HG02884 (cell line): ENCODE measurements at regions not wholly inside any gene's neighbourhood (a gene's known extent, or its start where the extent isn't known, plus 50 kb on each side); places are given as distances from the start of the nearest gene placed in this dataset.
A peak's percentile ranks its signal among the peaks of the same experiment; 100 is the strongest.

ENCODE experiments used
- ATAC-seq: cut with Tn5 transposase; IDR thresholded peaks from one replicate; pipeline ENCODE4 v1.9.1; 2021; ENCODE audit warnings: mild to moderate bottlenecking, moderate library complexity; ENCODE audit not compliant: unreplicated experiment

DNA sequence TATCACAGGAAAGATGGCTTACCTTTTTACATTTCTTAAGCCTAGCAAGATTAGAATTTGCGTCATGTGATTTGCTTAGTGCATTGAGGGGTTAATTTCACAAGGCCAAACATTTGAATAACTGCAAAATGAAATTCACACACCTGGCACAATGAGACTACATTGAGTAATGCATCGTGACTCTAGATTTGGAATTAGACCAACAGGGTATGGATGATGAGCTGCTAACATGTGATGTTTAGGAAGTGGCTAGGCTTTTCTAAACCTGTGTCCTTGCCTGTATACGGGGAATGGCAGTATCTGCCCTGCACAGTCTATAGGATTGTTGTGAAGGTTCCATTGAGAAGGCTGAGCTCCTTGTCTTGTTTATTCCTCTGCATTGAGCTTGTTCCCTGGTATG is 160.1 kb downstream of the MFSD1 start:
- ATAC-seq = no peak

DNA sequence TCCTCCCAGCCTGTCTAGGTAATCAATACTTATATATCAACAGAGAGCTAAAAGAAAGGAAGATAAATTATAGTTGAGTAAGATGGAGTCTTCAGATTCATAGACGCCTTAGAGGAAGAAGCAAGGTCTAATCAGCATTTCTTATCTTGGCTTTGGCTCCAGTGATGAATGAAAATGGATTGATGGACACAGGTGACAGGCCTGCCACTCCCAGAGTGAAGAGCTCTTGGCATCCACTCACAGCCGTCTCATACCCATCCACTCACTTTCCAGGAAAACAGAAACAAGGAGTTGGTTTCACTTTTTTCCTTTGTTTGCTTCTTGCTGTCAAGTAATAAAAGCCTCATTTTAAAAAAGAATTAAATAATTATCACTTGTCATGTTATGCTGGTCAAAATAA is 168.2 kb downstream of the MFSD1 start:
- ATAC-seq = no peak

DNA sequence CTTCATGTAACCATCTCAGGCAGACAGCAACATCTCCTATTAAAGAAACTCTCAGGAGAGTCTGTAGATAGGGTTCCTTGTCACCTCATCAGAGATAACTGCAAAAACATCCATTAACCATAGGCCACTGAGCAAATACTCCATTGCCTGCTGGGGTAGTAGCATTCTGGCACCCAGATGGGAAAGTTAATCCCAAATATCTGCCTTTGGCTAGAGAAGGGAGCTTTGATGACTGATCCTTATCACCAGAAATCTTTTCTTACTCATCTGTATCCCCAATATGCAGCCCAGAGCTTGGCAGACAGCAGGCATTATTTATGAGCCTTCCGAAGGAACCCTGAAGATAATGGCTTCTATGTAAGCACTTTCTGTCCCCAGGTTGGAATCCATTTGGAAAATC is 173.1 kb downstream of the MFSD1 start:
- no peak for ATAC-seq

DNA sequence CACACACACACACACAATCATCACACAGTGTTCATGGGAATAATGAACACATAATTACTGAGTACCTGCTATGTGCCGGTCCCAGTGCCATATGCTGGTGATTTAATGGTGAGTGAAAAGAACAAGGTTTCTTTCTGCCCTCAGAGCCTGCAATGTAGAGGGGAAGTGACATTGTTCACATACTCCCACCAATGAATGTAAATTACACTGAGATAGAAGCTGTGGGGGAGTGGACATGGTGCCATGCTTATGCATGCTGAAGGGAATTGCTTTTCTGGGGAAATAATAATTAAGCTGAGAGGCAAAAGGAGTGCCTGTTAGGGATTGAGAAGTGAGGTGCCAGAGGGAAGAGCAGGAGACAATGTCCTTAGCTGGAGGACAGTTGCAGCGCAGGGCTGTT is 175.1 kb downstream of the MFSD1 start:
- no peak for ATAC-seq

DNA sequence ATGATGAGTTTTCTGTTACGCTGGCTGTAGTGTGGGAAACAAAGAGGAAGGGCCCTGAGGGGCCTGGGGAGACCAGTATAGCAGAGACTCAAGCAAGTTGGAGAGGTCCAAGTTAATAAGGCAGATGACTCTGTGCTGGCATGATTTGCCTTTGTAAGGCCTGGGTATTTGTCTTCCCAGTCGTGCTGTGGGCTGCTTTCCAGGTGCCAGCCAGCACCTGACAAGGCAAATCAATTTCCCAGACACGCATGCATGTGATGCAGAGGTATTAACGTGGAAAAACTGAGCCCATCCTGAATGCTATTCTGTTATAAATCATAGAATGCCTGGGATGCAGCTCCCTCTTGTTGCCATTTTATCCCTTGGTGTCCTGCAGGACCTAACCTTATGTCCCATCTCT is 175.6 kb downstream of the MFSD1 start:
- no peak for ATAC-seq

DNA sequence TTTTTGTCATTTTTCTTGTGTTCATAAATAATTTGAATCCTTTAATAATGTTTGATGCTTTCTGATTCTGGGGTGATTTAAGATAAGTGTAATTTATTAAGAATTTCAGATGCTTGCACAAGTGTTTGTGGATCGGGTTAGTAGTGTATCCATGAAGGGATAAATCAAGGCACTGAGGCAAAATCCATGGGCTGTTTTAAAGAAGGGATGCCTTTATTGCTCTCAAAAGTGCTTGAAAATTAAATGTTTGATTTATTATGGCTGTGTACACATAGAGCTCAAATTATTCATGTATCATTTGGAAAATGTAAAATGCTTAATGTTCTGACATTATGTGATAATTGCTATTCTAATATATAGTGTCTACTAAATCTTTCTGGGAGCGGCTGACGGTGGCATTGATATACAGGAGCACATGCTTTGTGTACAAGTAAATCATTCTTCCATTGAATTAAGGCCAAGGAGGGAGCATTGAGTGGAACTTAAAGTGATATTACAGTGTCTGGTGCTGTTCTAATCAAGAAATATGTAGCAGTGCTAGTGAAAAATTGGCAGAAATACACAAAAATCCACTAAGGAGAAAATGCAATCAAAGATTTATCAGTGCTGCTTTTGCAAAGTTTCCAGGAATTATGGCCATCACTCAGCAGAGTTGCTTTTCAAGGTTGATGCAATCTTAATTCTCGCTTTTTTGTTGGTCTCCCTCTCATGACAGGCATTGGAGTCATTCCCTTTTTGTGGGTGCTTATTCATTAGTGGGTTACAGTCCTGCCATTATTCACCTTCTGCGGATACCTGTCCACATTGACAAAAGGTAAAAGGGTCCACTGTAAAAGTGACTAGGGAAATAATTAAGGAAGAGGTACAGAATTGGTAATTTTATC is 181.6 kb downstream of the MFSD1 start:
- ATAC-seq = no peak

DNA sequence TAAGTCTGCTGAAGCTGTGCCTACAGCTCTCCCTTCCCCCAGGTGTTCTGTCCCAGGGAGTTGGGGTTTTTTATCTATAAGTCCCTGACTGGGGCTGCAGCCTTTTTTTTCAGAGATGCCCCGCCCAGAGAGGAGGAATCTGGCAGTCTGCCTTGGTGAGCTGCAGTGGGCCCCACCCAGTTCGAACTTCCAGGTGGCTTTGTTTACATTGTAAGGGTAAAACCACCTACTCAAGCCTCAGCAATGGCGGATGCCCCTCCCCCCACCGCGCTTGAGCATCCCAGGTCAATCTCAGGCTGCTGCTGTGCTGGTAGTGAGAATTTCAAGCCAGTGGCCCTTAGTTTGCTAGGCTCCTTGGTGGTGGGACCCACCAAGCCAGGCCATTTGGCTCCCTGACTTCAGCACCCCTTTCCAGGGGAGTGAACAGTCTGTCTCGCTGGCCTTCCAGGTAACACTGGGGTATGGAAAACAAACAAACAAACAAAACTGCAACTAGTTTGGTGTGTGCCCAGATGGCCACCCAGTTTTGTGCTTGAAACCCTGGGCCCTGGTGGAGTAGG is 189.4 kb downstream of the MFSD1 start:
- ATAC-seq = no peak

DNA sequence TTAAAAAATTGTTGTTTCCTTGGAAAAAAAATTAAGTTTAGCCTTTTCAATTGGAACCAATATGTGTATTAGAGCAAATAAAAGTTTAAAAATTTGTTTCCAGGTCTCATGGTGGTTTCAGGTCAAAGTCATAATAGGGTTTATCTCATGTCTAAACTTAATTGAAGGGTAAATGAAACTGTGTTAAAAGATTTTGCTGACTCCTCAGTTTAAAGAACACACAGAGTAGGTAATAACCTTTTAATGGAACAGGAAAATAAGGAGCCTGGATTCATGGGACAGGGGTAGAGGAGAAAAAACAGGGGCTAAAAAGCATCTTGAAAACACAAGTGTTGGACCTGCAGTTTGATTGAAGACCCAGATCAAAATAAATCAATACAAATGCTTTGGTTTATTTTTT is 190.6 kb downstream of the MFSD1 start:
- ATAC-seq = no peak

DNA sequence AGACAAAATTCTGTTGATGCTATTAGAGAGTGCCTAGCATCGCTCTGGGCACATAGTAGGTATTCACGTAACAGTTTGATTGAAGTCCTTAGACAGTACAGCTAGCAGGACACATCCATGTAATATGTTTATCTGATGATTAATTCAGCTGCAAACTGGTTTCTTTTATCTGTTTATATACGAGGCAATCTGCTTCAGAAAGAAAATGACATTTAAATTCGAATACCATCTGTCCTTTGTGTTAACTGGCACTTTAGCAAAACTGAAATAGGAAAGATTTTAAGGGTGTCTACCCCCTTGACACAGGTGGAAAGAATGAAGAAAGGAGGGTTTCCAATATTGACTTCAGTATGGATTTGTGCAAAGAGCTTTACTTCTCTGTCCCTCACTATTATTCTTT is 192.5 kb downstream of the MFSD1 start:
- ATAC-seq = no peak

DNA sequence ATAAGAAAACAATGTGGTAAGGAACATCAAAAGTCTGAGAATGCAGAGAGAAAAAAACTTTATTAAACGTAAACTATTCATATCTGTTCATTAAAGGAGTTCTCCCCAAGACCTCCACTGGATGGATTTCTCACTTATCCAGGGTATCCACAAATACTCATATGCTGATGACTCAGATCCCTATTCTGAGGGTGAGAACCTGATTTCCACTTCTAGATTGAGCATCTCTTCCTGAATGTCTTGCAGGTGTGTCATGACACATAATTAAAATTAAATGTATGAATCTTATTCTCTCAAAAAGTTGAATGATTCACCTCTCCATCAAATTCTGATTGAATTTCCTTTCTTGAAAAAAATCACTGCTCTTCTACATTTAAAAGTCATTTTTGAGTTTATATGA is 199.9 kb downstream of the MFSD1 start:
- ATAC-seq = no peak

DNA sequence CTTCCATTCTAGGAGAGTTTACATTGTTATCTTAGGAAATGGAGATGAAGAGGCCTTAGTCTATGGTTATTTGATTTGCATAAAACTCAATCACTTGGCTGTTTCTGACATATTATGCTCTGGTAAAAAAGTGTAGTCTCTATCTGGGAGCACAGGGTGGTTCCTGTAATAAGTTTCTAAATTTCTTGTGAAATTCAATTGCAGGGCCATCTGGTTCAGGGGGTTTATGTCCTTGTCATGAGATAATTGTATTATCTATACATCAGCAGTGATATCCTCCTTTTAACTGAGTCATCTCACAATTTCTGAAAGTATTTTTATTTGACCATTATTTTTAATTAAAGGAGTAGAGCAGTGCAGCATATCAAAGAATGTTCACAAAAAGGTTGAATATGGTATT is 203.3 kb downstream of the MFSD1 start:
- no peak for ATAC-seq

DNA sequence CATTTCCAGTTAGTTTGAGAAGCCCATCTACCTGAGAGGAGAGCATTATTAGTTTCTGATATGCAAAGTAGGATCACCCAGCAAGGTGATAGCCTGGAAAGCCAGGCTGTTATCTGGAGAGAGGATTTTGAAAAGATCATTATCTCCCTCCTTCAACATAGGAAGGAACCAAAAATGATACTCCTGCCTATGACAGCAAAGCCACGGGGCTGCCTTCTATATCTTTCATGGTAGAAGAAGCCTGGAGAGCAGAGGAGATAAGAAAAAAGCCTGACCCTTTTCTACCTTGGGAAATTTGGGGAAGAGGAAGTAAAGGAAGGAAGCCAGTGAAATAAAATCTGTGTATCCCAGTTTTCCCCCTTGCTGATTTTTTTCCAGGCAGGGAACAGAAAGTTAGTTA is 205.5 kb downstream of the MFSD1 start:
- ATAC-seq = no peak

DNA sequence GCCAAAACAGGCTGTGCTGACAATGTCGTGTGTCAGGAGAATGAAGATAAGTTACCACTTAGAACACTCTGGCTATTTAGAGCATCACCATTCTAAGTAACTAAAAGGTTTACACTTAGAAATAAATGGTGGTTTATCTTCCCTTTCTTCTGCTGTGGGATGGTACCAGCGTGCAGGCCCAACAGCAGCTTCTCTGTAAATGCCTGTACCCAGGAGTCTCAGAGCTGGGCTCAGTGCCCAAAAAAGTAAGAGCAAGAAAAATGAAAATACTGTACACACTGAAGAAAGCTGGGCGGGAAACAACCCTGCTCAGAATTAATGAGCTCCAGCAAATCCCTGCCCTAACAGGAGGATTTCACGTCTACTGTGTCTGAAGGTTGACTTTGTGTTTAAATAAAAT is 206.5 kb downstream of the MFSD1 start:
- ATAC-seq = no peak

DNA sequence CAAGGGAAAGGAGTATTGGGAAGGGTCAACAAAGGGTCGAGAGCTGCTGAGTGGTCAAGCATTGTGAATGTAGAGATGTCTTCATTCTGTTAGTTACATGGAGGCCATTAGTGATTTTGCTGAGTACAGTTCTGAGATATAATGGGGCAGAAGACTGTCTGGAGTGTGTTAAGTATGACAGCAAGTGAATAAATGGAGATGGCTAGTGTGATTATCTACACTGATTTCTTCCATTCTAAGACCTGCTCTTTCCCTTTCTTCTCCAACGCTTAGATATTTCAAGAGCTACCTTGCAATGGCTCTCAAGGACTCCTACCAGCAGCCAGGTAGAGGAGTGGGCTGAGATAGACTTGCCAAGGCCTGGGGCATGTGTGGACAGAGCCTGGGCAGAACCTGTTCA is 216.5 kb downstream of the MFSD1 start:
- no peak for ATAC-seq

DNA sequence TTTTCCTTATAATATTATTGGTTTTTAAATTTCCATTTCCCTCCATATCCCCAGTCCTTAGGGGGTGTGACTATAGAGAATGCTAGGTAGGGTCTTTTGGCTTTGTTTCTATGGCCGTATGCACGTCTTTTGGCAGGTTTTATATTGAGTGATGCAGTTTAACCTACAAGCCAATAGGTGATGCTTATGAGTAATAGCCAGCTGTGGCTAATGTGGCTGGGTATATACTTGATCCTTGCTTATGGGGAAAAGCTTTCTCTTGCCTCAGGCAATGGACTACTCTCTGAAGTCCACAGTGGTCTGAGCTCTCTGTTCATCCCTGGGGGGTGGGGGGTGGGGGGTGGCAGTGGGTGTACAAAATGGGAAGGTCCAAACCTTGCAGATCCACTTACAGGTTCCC is 223.9 kb downstream of the MFSD1 start:
- ATAC-seq = no peak

DNA sequence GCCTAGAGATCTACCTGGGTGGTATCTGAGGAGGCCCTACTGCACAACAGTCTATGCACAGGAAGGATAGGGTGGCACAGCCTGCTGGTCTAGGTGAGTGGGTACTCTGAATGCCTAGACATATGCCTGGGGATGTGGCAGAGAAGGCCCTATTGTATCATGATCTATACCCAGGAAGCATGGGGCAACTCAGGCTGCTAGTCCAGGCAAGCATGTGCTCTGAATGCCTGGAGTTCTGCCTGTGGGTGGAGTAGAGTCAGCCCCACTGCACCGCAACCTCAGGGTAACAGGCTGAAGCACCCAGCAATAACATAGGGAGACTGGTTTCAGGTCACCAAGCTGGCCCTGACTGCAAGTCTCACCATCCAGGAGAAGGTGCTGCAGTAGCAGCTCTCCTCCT is 224.7 kb downstream of the MFSD1 start:
- no peak for ATAC-seq

DNA sequence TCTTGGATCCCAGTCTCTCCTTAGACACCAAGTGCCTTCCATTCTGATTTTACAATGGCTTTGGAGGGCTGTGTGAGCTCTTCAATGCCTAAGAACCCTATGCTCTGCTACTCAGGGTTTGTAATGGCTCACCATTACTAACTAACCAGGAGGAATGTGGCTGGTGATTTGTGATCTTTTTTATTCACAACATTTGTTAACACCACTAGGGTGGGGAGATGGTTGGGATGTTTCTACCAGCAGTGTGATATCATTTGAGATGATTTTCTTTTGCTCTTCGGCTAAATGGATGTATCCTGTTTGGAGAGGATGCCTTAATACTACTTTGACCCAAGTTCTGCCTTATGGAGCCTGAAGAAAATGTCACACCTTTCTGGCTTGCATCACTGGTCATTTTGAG is 226.9 kb downstream of the MFSD1 start:
- ATAC-seq = no peak

DNA sequence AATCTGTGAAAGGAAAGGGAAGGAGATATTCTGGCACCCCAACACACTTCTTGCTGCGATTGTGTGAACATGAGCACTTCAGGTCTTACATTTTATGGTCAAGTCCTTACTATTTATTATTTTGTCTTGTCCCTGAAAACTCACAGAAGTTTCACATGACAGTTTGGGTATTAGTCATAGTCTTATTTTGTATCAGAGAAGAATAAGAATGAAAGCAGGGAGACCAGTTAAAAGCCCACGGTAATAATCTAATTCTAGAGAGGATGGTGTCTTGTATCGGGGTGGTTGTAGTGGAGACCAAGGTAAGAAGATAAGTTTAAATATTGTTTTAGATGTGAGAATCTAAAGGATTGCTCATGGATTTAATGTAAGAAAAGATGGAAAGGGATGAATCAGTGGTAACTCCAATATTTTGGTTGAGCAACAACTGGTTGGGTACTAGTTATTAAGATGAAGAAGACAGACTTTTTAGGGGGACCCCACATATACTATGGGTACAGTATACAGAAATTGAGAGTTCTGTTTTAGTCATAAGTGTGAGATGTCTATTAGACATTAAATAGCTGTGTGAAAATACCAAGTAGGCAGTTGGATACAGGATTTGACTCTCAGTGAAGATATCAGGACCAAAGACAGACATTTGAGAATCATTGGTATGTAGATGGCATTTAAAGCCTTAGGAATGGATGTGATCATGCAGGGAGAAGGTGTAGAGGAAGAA is 227.6 kb downstream of the MFSD1 start:
- peak; percentile 90 for ATAC-seq

DNA sequence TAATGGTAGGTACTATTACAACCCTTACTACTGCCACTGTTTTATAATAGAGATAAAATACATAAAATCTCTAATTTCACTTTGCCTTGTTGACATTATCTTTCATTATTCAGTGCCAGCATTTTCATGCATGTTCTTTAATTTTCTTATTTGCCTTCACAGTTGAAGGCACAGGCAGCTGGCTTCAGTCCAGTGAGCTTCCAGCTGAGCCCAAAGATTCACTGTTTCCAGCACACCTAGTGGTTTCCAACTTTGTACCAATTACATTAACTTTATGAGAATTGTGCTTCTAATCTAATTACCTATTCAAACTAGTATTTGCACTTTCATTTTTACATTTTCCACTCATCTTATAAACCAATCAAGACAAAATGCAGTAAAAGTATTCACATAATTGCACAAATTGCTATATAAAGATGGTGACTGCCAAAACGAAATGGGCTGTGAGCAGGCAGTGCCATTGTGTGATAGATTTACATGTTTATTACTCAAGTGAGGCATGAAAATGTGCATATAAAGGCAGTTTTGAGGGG is 228.3 kb downstream of the MFSD1 start:
- ATAC-seq = no peak

DNA sequence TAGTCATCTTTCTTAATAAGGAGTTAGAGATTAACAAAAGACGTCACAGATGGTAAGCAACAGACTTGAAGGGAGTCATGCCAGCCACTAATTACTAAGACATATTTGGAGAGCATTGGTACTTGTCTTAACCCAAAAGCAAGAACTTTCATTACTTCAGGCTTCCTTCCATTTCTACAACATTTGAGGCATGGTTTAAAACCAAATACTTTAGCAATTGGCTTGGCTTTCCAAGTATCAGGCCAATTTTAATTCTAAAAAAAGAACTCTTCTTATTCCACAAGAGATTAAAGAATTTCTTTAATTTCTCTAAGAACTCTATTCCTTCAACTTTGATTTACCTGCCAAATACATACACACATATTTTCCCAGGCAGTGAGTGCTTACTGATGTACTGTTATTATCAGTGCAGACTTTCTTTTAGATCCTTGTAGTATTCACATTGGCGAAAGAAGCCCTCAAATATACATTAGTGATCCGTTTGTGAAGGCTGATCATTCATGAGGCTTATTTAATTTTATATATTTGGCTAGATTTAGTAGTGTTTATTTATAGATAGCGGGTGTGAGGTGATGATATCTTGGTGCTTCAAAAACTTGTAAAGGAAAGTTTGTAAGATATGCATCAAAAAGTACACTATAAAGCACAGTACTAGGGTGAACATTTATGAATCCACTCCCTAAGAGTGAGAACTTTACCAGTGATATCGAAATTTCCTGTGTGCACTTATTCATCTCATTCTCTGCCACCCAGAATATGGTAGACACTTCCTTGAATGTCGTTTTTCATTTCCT is 229.2 kb downstream of the MFSD1 start:
- no peak for ATAC-seq

DNA sequence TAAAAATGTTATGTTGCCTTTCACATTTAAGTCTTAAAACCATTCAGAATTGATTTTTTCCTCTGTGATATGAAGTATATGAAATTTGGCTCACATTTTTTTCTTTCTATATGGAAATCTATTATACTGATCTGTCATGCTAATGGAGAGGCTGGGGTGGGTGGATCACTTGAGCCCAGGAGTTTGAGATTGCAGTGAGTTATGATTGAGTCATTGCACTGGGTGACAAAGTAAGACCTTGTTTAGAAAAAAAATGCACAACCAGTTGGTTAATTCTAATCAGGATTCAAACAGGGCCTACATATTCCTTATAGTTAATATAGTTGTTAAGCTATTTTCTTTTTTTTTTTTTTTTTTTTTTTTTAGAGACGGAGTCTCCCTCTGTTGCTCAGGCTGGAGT is 230.5 kb downstream of the MFSD1 start:
- ATAC-seq = no peak
